ENCODE measurements at regions not wholly inside any gene's neighbourhood (a gene's known extent, or its start where the extent isn't known, plus 50 kb on each side); places are given as distances from the start of the nearest gene placed in this dataset.

DNA sequence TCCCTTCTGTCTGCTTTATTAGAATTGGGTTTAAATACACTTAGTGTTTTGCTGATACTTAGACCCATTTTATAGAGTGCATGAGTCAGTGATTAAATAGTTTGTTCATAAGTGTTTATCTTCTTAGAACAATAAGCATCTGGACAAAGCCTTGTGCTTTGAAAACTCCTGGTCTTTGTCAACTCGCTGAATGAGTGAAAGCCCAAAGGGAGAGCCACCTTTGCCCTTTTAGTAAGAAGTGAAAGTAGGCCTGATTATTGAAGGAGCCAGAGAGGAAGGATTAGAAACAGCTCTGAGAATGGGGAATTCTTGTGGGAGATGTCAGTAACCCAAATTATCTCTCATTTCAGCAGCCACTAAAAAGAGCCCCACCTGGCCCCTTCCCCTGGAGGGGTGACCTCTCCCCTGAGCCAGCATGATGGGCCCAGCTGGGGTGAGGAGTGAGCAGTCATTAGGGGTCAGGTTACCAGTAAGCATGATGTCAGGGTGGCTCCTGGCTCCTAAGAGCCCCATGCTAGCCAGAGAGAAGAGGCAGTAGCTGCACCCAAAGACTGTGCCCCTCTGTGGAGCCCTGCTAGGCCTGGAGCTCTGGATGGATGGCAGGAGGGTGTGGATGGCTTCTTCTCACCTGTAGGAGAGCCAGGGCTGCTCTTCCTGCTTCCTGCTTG lies 125.1 kb upstream of the E2F8 start:
- DNase-seq (ENCODE audit: low spot score) = no peak

DNA sequence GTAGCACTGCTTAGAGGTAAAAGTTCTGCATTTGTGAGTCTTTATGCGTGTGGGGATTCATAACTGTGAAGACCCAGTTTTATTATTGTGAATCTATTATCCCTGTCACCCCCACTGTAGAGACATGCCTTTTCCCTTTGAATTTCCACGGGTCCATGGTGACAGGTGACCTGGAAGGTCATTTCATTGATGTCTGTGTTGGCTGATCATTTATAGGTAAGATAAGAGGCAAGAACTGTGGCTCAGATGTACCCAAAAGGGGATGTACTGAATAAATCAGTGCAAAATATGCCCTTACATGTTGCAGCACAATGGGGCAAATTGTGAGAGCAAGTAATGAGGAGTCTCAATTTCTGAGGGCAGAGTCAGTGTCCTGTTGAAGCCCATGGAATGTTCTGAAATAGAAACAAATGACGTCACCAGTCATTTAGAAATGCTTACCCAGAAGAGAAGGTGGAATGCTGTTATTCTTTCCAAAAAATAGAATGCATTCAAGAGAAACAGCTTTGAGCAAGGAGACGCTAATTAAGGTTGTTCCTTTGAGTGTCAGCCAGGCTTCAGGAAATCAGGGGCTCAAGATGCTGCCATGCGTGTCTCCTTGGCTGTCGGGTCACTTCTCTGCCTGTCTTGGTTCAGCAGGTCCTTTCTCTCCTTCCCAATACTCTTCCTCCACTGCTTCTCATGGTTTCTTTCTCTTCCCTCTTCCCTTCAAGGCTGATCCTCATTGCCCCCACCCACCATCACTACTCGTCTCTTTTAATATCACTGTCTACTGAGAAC lies 118.7 kb upstream of the E2F8 start:
- DNase-seq (ENCODE audit: low spot score) = no peak

DNA sequence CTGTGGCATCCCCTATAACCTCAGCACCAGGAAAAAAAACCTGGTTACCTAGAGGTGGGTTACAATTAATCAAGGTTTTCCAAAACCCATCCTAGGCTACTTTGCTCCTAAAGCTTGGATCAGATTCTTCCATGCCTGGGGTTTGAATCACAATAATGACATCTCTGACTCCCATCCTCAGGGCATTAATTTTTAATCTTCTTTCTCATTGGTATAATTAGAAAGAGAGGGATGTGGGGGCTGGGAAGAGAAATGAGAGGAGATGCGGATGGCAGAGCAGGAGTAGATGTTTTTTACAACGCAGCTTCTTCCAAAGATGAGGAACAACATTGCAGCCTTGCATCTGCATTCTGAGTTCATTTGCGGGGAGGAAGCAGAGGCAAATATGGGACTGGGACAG lies 117.2 kb upstream of the E2F8 start:
- no peak for DNase-seq (ENCODE audit: low spot score)

DNA sequence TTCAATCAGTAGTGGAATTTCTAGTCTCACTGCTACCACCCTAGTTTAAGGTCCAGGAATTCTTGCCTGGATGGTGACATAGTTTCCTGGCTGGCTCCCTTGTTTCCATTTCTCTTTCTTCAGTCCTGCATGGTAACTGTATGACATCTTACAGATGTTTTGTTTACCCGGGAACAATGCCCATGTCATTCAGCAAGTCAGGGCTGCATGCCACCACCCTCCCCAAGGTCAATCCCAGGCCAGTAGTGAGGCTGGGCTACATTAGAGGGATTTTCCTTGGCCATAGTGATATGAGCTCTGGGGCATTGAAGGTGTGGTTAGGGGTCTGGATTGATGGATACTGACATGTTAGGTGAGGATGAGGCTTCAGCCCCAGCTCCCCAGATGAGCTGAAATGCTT lies 114.9 kb upstream of the E2F8 start:
- no peak for DNase-seq (ENCODE audit: low spot score)

DNA sequence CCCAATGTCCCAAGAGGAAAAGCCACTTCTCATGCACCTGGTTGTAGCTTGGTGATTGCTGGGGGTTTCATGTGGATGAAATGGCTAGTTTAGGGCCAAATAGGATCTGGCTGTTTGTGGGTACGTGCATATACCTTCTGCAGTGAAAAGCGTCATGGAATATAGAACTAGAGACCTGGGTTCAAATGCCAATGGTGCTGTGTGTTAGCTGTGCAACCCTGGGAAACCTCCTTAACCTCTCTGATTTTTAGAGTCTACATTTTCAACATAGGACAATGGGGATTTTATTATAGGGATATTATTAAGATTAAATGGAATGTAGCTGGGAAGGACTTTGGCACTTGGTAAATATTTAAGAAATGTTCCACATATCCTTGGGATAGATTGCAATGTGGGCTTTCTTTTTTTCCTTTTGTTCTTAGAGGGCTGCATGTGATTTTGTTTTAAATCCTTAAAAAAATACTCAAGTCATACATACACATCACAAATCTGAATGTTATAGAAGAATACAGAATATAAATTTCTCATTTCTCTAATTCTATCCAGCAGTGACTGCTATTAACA lies 112.6 kb upstream of the E2F8 start:
- DNase-seq (ENCODE audit: low spot score) = no peak

DNA sequence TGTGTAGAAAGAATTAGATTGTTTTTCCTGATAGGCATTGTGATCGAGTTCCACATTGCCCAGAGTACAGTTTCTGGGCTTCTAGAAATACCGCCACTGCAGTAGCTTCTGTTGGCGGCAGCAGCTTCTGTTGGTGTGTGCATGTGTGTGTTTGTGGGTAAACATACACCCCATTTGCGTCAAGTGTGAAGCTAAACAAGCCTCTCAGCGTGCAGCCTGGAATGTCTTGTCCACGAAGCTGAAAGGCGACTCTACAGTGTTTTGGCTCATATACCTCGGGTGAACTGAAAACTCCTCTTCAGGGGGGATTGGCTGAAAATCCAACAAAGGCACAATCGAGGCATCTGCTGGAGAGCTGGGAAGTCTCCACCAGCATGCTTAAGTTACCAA lies 112.0 kb upstream of the E2F8 start:
- no peak for DNase-seq (ENCODE audit: low spot score)

DNA sequence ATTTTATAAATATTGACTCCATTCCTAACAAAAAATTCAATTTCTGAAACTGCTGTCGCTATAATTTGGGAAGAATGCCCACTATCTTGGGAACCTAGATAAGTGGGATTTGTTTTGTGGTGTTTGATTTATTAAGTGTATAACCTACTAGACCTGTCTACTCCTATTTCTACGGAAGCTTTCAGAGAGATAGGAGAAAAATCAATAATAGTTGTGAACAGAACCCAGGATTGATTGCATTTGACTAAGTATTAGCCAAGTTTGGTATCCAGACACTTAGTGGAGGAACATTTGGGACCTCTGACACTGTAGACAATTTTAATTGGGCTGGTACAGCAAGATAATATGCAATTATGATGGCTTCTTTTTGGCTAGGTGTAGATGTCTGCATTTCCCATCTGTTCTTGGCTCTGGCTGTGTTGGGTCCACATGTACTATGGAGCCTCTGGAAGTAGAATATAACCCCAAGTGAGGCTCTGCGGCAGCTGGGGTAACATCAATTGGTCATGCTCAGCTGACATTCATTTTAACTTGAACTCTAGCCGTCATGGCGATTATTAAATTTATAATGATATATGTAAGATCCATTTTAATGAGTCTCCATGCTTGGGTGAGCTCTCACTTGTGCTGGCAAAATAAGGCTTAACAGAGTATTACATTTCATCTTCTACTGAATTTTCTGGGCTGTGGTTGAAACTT lies 111.5 kb upstream of the E2F8 start:
- DNase-seq (ENCODE audit: low spot score) = no peak

DNA sequence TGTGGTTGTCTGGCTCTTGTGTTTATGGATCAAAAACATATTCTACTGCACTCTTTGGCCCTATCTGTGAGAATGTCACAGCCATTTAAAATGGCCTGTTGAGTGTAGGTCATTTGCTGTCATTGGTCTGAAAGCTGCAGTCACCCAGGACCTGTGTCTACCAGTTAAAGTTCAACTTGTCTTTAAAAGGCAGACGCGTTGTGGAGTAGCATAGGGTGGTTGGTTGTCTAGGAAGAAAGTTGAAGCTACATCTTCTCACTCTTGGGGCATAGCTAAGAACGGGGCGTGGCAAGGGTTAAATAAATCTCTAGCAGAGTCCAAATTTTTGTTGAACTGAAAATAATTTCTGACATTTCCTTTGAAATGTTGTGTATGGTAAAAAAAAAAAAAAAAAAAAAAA lies 110.7 kb upstream of the E2F8 start:
- no peak for DNase-seq (ENCODE audit: low spot score)

DNA sequence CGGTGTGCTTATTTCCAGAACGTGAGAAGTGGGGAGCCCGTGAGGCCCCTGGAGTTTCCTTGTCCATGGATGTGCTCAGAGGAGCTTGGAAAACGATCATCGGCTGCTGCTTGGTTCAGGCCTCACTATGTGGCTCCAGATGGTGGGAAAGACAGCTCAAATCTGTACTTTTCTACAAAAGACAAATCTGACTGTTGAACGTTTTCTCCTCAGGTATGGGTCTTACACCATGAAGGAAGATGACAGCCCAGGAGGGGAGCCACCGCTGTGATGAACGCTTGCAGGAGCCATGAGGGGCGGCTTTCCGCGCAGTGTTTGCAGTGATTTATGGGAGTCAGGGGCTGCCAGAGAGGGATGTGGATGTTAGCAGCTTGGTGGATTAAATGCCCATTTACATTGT lies 109.4 kb upstream of the E2F8 start:
- DNase-seq (ENCODE audit: low spot score) = no peak

DNA sequence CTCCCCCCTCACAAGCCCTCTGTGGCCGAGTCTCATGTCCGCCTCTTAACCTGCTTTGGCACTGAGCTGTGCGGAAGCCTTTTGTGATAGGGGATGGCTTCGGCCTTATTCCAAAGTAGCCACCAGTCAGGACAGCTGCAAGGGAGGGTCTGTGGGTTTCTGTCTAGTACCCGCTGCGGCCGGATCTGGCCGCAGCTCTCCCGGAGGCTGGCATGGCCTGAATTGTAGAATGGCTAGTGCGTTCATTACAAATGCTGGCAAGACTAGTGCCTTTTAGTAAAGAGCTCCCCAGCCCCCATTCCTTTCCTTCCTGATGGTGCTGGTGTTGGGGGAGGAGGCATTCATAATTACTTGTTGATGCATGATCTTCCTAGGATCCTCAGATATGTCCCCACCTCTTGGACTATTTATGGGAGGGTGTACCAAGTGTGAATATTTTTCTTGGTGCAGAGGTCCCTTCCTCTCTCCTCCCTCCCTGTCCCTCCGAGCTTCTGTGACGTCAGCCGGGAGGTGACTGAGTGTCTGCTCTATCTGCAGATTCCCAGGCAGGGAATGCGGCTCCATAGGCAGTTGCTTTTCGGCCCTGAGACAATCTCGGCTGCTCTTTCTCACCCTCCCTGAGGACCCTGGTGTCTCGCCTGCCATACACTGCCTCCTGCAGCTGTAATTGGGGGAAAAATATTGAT lies 108.7 kb upstream of the E2F8 start:
- no peak for DNase-seq (ENCODE audit: low spot score)

DNA sequence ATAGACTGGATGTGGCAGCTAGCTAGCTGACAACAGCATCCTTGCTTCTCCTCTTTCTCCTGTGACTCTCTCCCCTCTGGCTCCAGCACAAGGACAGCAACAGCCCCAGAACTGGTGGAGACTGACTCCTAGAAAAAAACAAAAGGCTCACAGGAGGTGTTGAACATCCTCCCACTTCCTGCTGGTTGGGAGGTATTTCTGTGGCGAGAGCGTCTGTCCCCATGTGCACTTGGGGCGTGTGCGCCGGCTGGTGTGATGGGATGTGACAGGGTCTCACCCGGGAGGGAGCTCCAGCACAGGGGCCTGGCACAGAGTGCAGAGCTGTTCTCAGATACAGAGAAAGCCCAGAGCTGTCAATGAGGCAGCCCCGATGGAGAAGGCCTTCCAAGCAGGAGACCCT lies 107.2 kb upstream of the E2F8 start:
- no peak for DNase-seq (ENCODE audit: low spot score)

DNA sequence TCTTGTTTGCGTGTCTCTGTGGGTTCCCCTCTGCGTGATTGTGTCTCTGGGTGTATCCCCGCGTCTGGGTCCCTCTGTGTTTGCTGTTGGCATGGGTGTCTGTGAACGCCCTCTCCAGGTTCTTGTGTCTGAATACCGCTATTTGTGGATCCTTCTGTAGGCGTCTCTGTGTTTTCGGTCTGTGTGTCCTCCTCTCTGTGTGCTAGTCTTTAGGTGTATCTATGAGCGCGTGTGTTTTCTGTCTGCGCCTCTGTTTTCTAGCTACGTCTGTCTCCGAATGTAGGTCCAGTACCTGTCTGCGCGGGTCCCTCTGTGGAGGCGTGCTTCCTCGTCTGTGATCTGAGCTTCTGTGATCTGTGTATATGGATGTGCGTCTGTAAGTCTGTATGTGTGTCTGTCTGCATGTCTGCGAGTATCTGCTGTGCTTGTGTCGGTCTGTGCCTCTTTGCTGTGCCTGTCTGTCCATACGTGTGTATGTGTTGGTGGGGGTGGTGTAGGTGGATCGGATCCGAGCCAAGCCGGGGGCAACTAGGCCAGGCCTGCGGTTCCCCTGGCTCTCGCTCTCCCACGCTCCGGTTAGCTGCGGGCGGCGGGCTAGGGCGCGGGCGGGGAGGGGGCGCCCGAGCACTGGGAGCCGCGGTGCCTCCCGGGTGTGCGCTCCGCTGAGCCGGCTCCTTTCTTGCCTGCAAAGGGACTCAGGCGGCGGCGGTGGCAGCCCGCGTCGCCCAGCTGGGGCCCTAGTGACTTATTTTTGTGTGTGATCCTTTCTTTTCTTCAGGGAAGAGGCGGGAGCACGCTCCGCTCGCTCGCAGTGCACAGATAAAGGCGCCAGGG lies 105.3 kb upstream of the E2F8 start:
- DNase-seq (ENCODE audit: low spot score) = peak; percentile 41

DNA sequence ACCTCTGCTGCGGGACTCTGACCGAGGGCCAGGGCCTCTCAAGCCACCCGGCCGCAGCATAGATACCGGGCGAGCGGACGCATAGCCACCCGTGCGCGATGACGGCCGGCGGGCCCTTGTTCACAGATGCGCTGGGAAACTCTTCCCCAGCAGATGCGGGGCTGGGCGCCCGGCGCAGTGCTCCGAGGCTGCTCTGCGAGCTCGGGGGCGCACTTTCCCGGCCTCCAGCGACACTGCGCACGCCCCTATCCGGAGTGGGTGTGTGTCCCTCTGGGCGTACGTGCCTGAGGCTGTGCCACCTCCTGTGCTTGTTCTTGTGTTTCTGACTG lies 104.7 kb upstream of the E2F8 start:
- peak; percentile 30 for DNase-seq (ENCODE audit: low spot score)

DNA sequence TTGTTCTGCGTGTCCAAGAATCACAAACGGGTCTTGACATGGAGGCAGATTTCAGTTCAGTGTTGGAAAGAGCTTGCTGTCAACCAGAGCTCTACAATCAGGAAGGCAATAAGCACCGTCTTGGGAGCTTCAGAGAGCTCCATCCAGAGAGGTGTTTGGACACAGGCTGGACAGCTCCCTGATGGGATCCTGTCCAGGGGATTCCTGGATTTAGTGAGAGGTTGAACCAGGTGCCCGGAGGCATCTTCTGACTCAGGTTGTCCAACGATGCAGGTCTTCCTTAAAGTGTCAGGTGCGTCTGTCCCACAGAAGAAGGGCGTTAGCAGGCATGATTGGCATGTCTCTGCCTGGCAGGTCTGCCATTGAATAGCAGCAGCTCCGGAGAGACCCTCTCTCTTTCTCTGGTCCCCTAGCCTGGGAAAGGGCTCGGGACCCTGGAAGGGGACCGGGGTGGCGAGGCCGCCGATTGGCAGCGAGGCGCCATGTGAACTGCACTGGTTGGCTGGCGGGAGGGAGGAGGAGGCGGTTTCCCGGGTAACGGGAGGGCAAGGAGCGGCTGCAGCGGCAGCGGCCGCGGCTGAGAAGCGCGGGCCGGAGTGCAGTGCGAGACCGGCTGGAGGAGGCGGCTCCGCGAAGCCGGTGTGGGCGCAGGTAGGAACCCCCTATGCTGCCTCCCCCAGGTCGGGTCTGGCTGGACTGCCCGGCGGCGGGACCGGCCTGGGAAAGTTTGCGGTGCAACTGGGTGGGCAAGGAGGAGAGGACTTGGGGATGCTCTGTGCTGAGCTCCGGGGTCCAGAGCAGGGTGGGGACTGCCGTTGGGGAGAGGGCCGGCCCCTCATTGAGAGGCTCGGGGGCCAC lies 104.1 kb upstream of the E2F8 start:
- DNase-seq (ENCODE audit: low spot score) = peak; percentile 45

DNA sequence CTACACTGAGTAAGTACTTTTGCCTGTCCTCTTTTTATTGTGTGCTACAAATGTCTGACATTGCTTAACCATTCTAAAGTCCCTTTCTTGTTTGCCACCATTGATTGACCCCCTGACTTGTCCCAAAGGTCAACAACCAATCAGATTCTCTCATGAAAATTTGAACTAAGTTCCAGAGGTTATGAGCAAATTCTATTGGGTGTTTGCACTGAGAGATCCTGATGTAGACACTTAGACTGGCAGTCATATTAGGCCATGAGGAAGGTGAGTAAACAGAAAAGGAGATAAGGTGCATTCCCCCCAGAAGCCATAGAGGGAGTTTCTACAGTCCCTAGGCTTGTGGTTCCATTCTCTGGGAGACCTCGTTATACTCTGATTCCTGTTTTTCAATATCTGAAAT lies 101.3 kb upstream of the E2F8 start:
- DNase-seq (ENCODE audit: low spot score) = no peak

DNA sequence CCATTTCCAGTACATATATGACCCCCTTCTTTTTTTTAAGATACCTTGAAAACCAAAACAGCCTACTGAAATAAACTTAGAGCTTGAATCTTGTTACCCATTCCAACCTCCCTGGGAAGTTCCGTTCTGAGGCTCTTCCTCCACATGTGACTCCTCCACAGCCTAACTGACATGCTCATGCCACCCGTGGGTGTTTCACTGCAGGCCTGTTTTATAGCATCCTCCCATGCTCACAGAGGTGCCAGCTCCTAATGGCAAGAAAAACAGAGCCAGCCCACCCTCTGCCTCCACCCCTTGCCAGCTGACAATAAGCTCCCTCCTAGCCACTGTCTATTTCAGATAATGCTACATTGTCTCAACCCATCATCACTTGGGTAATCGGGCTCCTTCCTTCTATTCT lies 97.6 kb upstream of the E2F8 start:
- no peak for DNase-seq (ENCODE audit: low spot score)

DNA sequence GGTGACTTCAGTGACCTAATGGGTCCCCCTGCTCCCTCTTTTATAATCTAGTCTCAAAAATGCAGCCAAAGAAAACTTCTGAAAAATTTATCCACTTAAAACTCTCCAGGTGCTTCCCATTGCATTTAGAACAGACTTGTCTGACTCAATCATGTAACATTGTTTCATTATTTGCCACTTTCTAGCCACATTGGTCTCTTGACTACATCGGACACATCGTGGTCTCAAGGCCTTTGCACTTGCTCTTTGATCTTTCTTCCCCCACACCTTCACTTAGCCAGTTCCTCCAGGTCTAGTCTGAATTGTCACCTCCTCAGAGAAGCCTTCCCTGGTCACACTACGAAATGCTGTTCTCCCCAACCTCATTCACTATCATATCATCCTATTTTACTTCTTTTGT lies 97.0 kb upstream of the E2F8 start:
- DNase-seq (ENCODE audit: low spot score) = no peak

DNA sequence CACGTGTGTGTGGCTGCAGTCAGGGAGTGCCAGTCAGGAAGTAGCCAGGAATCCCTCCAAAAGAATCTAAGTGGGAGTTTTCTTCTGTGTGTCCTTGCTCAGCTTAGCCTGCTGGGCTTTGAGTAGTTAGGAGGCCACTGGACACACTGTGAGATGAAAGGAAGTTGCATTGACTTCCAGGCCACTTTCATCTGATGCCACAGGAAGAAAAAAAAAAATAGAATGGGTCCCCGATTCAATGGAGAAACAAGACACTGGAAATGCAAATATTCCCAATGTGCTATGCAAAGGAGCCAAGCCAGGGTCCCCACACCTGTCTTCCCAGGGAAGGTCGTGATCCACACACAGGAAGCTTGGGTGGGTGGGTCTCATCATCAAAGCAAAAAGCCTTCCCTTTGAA lies 95.6 kb upstream of the E2F8 start:
- DNase-seq (ENCODE audit: low spot score) = no peak

DNA sequence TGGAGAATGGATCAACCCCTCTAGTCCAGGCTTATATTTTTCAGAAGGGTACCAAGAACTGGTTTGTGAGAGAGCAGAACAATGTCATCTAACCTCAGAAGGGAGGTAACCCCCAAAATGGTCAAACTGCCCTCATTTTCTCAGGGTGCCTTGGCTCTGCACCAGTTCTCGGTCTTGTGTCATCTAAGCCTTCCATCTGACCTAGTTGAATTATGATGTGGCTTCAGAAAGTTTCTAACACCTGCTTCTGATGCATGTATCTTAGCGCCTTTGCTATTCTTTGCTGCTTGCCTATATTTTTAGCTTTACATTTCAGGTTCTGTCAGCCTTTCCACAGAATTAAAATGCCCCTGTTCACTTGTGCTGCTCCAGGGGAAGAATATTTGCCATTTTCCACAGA lies 91.7 kb upstream of the E2F8 start:
- no peak for DNase-seq (ENCODE audit: low spot score)

DNA sequence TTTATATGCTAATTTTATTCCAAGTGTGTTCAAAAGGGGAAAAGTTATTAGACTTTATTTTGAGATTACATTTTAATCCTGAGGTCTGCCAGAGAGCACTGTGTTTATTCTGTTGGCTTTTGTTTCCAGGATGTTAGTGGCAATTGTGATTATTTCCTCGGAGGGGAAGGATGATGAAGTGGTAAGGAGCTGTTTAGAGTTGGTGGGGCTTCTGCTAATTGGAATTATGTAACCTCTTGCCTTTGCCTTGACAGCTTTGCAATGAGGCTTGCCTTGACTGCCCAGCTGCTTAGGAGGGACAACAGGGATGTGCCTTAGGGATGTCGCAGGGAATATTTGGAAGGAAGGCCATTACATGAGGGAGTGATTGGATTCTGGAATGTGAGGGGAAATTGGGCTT lies 89.7 kb upstream of the E2F8 start:
- no peak for DNase-seq (ENCODE audit: low spot score)

DNA sequence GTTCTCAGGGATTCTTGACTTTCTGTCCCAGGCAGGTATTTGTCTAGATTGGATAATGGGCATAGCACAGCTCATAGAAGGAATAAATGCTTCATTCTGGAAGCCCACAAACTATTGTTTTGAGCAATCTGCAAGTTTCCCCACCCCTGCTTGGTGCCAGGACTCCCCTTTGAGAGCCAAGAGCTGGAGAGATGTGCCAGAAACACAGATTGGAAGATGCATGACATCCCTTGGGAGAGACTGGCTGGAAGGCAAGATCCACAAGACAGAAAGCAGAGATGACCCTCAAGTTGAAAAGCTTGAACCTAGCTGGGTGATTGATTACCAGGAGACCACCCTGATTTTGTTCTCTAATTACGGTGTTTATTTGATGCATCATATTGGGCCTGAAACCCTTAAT lies 89.2 kb upstream of the E2F8 start:
- no peak for DNase-seq (ENCODE audit: low spot score)
